ENCODE measurements at regions not wholly inside any gene's neighbourhood (a gene's known extent, or its start where the extent isn't known, plus 50 kb on each side); places are given as distances from the start of the nearest gene placed in this dataset.
"Not testable (repeated sequence)": the region's sequence is repeated elsewhere in the genome, so short reads cannot be mapped to it uniquely, and the experiment has no call there.

- H3K36me3 Mint-ChIP-seq (ENCODE audit: insufficient read depth): no peaks in the 10 kb centered on the region
- no peak overlapping the region for H3K27ac Mint-ChIP-seq
- TF ChIP-seq, protein P1, sequence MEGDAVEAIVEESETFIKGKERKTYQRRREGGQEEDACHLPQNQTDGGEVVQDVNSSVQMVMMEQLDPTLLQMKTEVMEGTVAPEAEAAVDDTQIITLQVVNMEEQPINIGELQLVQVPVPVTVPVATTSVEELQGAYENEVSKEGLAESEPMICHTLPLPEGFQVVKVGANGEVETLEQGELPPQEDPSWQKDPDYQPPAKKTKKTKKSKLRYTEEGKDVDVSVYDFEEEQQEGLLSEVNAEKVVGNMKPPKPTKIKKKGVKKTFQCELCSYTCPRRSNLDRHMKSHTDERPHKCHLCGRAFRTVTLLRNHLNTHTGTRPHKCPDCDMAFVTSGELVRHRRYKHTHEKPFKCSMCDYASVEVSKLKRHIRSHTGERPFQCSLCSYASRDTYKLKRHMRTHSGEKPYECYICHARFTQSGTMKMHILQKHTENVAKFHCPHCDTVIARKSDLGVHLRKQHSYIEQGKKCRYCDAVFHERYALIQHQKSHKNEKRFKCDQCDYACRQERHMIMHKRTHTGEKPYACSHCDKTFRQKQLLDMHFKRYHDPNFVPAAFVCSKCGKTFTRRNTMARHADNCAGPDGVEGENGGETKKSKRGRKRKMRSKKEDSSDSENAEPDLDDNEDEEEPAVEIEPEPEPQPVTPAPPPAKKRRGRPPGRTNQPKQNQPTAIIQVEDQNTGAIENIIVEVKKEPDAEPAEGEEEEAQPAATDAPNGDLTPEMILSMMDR (IDR thresholded peaks at IDR 0.05; ENCODE audit: unreplicated experiment): no peak
- H3K4me3 Mint-ChIP-seq (ENCODE audit: low read depth): no peak overlapping the region
- H3K27me3 Mint-ChIP-seq: peaks cover 23% of the 10 kb centered on the region
- no peaks in the 10 kb centered on the region for H3K4me1 Mint-ChIP-seq (ENCODE audit: low read depth)
- H3K9me3 Mint-ChIP-seq (ENCODE audit: low read depth): no peaks in the 10 kb centered on the region
- no peak for DNase-seq (ENCODE audit: low spot score, unreplicated experiment)
Measured at GRCh38 chr1:30519201-30519763, 204.1 kb downstream of the MATN1 start.

DNA sequence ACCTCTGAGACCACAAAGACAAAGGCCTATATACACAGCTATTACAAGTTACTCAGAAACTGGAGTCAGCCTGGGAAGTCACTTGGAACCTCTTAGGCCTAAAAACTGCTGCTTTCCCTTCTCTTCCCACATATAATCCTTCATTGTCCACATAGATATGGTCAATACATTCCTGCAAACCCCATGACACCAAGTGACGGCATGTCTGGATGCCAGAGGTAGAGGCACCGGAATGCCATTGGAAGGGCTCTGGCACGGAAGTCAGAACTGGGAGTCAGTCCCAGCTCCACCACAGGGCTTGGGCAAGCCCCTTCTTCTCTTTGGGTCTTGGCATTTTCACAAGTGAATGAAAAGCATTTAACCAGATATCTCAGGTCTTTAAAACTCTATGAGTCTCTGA, 204.7 kb downstream of the MATN1 start:
- Mint-ChIP-seq H3K36me3 (ENCODE audit: insufficient read depth) (no peaks in the 10 kb centered on the region), H3K9me3 (ENCODE audit: low read depth) (no peaks in the 10 kb centered on the region), H3K4me1 (ENCODE audit: low read depth) (no peaks in the 10 kb centered on the region), H3K27ac (no peak overlapping the region), H3K4me3 (ENCODE audit: low read depth) (no peak overlapping the region), H3K27me3 (peaks cover 23% of the 10 kb centered on the region)
- TF ChIP-seq, protein P1 (IDR thresholded peaks at IDR 0.05; ENCODE audit: unreplicated experiment): no peak
- no peak for DNase-seq (ENCODE audit: low spot score, unreplicated experiment)

GRCh38 chr1:30518186-30518585, 205.2 kb downstream of the MATN1 start:
- TF ChIP-seq, protein P1 (IDR thresholded peaks at IDR 0.05; ENCODE audit: unreplicated experiment): no peak
- no peaks in the 10 kb centered on the region for H3K9me3 Mint-ChIP-seq (ENCODE audit: low read depth)
- DNase-seq (ENCODE audit: low spot score, unreplicated experiment): peak; percentile 3

GRCh38 chr1:30517666-30518065, 205.7 kb downstream of the MATN1 start:
- H3K36me3 Mint-ChIP-seq (ENCODE audit: insufficient read depth); H3K4me3 Mint-ChIP-seq (ENCODE audit: low read depth); DNase-seq (ENCODE audit: low spot score, unreplicated experiment); H3K9me3 Mint-ChIP-seq (ENCODE audit: low read depth); H3K27ac Mint-ChIP-seq; H3K4me1 Mint-ChIP-seq (ENCODE audit: low read depth): not testable (repeated sequence)
- H3K27me3 Mint-ChIP-seq: peaks cover 18% of the 10 kb centered on the region

More at GRCh38 chr1:30518186-30518585, 205.2 kb downstream of the MATN1 start:
- H3K27ac Mint-ChIP-seq: no peak overlapping the region
- no peak overlapping the region for H3K4me3 Mint-ChIP-seq (ENCODE audit: low read depth)
- H3K36me3 Mint-ChIP-seq (ENCODE audit: insufficient read depth): no peaks in the 10 kb centered on the region
- no peaks in the 10 kb centered on the region for H3K4me1 Mint-ChIP-seq (ENCODE audit: low read depth)
- peaks cover 23% of the 10 kb centered on the region for H3K27me3 Mint-ChIP-seq

DNA sequence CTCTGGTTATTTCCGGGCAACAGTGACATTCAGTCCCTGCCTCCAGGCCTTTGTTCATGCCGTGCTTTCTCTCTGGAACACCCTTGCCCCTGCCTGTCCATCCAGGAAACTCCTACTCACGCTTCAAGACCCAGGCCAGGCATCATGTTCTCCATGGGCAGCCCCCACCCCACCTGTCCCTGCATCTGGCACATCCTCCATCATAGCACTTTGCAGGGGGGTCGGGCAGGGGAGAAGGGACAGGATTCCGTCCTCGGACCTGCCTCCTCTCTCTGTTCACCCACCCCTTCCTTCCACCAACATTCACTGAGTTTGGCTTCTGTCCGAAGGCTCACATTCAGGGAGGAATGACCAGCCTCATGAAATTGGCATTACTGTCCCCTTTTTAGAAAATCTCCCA, 206.1 kb downstream of the MATN1 start:
- peaks cover 14% of the 10 kb centered on the region for H3K27me3 Mint-ChIP-seq
- not testable (repeated sequence) for H3K4me1 Mint-ChIP-seq (ENCODE audit: low read depth); H3K27ac Mint-ChIP-seq; H3K4me3 Mint-ChIP-seq (ENCODE audit: low read depth); H3K36me3 Mint-ChIP-seq (ENCODE audit: insufficient read depth); H3K9me3 Mint-ChIP-seq (ENCODE audit: low read depth)
- DNase-seq (ENCODE audit: low spot score, unreplicated experiment): peak; percentile 3

DNA sequence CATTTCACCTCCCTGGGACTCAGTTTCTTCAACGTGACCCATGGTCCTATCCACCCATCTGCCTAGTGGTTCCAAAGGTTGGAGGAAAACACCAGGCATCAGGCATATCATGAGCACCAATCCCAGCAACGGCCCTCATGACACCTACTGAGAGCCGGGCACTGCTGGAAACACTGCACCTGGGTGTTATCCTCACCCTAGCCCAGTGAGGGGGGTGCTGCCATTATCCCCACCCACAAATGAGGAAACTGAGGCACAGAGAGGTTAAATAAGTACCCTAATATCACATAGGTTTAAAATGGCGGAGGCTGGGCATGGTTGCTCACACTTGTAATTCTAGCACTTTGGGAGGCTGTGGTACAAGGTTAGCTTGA, 206.9 kb downstream of the MATN1 start:
- Mint-ChIP-seq H3K27ac (no peak overlapping the region), H3K27me3 (peaks cover 10% of the 10 kb centered on the region), H3K36me3 (ENCODE audit: insufficient read depth) (no peaks in the 10 kb centered on the region), H3K4me1 (ENCODE audit: low read depth) (no peaks in the 10 kb centered on the region), H3K4me3 (ENCODE audit: low read depth) (no peak overlapping the region), H3K9me3 (ENCODE audit: low read depth) (no peaks in the 10 kb centered on the region)
- no peak for DNase-seq (ENCODE audit: low spot score, unreplicated experiment)
- TF ChIP-seq, protein P1 (IDR thresholded peaks at IDR 0.05; ENCODE audit: unreplicated experiment): no peak

Measured in progenitor cell of endocrine pancreas (in vitro differentiated cells).